ENCODE measurements at regions not wholly inside any gene's neighbourhood (a gene's known extent, or its start where the extent isn't known, plus 50 kb on each side); places are given as distances from the start of the nearest gene placed in this dataset.
A peak's percentile ranks its signal among the peaks of the same experiment; 100 is the strongest.

DNA sequence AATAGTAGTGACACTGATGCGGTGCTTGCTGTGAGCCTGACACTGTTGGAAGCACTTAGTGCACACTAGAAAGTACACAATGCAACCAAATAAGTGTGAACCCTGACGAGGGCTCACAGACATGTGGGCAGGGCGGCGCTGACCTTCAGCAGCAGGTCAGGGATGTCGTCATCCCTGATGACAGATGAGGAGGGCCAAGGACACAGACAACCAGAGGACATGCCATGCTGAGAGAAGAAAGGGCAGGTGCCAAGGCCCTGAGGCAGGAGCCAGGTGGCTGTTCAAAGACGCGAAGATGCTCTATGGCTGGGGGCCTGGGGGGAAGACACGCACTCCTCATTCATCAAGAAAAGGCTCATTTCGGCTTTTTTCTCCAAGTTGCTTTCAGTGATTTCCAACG lies 176.4 kb upstream of the CST7 start:
- no peaks in the 10 kb centered on the region for H3K27me3 ChIP-seq (ENCODE audit: control insufficient read depth, insufficient read depth, low read length)
- no peak for DNase-seq
- H3K36me3 ChIP-seq (replicated peaks; ENCODE audit: control insufficient read depth, insufficient read depth, low read length): no peaks in the 10 kb centered on the region
- no peak overlapping the region for H3K4me3 ChIP-seq (ENCODE audit: insufficient read depth, low read depth, low read length)

DNA sequence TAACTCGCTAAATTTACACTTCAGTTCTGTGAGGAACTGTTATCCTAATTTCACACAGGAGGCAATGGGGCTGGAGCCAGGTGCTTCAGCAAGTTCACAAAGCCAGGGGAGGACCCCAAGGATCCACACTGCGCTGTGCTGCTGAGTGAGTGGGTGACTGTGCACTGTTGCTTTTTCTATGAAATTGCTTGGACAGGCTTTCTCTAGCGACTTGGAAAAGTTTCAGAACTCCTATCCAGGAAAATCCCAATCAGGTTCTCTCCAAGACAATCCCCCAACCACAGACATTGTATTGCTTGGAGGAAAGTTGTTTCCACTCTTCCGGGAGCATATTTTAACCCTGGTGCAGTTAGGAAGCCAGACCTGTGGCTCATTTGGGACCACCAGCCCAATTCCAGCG lies 175.9 kb upstream of the CST7 start:
- no peaks in the 10 kb centered on the region for H3K27me3 ChIP-seq (ENCODE audit: control insufficient read depth, insufficient read depth, low read length)
- H3K36me3 ChIP-seq (replicated peaks; ENCODE audit: control insufficient read depth, insufficient read depth, low read length): no peaks in the 10 kb centered on the region
- DNase-seq: no peak
- no peak overlapping the region for H3K4me3 ChIP-seq (ENCODE audit: insufficient read depth, low read depth, low read length)

DNA sequence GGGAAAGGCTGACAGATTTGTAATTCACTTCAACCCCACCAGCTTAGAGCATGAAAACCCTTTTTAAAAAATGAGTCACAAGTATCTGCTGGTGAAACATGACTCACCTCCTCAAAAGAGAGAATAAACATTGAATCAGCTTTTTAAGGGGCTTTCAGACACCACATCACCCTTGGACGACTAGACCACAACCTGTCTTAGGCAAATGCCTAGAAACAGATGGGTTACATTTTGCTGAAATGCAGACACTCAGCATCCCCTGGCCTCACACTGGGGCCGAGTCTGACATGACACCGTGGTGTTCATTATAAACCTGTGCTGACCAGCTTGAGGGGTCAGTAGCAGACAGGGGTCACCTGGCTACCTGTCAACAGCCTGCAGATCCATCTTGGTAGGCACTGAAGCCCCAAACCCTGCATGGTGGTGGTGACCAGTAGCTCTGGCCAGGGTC lies 175.3 kb upstream of the CST7 start:
- Histone ChIP-seq H3K27me3 (ENCODE audit: control insufficient read depth, insufficient read depth, low read length) (no peaks in the 10 kb centered on the region), H3K4me3 (ENCODE audit: insufficient read depth, low read depth, low read length) (no peak overlapping the region), H3K36me3 (replicated peaks; ENCODE audit: control insufficient read depth, insufficient read depth, low read length) (no peaks in the 10 kb centered on the region)
- no peak for DNase-seq

DNA sequence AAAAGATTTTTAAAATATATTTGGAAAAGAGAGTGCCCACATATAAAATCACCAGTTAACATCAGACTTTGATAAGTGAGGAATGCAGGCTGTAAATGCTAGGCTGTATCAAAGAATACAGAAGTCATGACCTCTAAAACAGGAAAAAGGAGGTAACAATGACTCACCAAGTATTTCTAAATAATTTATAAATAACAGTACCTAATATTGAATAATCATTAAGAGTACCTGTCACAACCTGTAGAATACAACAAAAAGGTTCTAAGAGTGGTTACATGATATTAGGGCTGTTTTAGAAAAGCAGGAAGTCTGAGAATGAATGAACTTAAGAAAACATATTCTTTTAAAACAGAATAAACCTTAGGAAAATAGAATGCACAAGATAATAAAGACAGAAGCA lies 173.1 kb upstream of the CST7 start:
- Histone ChIP-seq H3K27me3 (ENCODE audit: control insufficient read depth, insufficient read depth, low read length) (no peaks in the 10 kb centered on the region), H3K36me3 (replicated peaks; ENCODE audit: control insufficient read depth, insufficient read depth, low read length) (no peaks in the 10 kb centered on the region), H3K4me3 (ENCODE audit: insufficient read depth, low read depth, low read length) (no peak overlapping the region)
- DNase-seq: no peak

GRCh38 chr20:24776755-24777271 lies 172.3 kb upstream of the CST7 start:
- Histone ChIP-seq H3K4me3 (ENCODE audit: insufficient read depth, low read depth, low read length) (no peak overlapping the region), H3K27me3 (ENCODE audit: control insufficient read depth, insufficient read depth, low read length) (no peaks in the 10 kb centered on the region), H3K36me3 (replicated peaks; ENCODE audit: control insufficient read depth, insufficient read depth, low read length) (no peaks in the 10 kb centered on the region)
- no peak for DNase-seq

GRCh38 chr20:24777746-24778145 lies 171.3 kb upstream of the CST7 start:
- Histone ChIP-seq H3K4me3 (ENCODE audit: insufficient read depth, low read depth, low read length) (no peak overlapping the region), H3K27me3 (ENCODE audit: control insufficient read depth, insufficient read depth, low read length) (no peaks in the 10 kb centered on the region), H3K36me3 (replicated peaks; ENCODE audit: control insufficient read depth, insufficient read depth, low read length) (no peaks in the 10 kb centered on the region)
- DNase-seq: no peak

DNA sequence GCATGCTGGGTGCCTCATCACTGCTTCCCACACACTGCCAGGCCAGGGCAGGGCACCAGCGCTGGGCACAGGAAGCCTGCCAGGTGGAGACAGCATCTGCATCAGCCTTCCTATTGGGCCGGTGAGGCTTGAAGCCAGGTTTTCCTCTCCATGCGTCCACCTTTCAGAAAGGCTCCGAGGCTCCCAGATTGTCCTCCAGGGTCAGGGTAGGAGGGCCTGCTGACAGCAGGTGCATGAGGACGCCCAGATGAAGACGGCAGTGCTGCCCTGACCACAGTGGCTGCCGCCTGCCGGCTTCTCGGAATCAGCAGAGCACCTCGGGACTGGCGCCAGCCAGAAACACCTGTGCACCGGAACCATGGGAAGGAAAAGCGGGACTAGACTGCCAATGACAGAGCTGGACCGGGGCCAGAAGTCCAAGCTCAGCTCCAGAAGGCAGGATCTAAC lies 170.5 kb upstream of the CST7 start:
- Histone ChIP-seq H3K4me3 (ENCODE audit: insufficient read depth, low read depth, low read length) (no peak overlapping the region), H3K36me3 (replicated peaks; ENCODE audit: control insufficient read depth, insufficient read depth, low read length) (no peaks in the 10 kb centered on the region), H3K27me3 (ENCODE audit: control insufficient read depth, insufficient read depth, low read length) (no peaks in the 10 kb centered on the region)
- DNase-seq: no peak

DNA sequence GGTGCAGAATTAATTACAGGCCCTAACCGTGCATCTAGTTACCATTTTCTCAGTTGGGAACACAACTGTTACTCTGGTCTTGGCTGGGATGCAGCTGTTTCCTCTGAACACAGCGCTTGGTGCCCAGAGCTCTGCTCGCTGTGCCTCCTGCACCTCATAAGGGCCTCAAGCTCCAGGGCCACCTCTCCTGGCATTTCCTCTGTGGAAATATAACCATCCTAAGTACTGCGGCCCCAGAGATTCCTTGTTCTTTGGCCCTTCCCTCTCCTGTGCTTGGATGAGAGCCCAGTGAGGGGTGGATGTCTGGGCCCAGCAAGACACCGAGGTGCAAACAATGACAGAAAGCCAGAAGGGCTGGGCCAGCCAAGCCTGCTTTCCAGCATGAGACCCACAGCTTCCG lies 169.9 kb upstream of the CST7 start:
- no peak for DNase-seq

DNA sequence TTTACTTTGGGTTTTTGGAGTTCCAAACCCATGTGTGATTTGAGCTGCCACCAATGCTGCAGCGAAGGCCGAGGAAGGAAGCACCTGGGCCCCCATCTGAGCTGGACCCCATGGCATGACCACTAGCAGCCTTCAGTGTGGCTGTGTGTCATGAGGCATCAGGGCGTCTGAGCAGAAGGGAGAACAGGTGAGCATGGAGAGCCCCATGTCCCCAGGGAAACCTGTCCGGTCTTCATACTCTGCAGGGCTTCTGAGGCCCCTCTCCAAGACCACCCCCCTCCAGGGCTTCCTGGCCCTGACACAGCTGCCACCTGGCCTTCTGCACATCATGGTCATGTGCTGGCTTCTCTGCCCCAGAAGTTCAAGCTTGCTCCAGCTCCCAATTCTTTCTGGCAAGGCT lies 169.1 kb upstream of the CST7 start:
- DNase-seq: no peak
- Histone ChIP-seq H3K4me3 (ENCODE audit: insufficient read depth, low read depth, low read length) (no peak overlapping the region), H3K27me3 (ENCODE audit: control insufficient read depth, insufficient read depth, low read length) (no peaks in the 10 kb centered on the region), H3K36me3 (replicated peaks; ENCODE audit: control insufficient read depth, insufficient read depth, low read length) (no peaks in the 10 kb centered on the region)

More for the DNA sequence above, 169.9 kb upstream of the CST7 start:
- H3K4me3 ChIP-seq (ENCODE audit: insufficient read depth, low read depth, low read length): no peak overlapping the region
- no peaks in the 10 kb centered on the region for H3K27me3 ChIP-seq (ENCODE audit: control insufficient read depth, insufficient read depth, low read length)
- no peaks in the 10 kb centered on the region for H3K36me3 ChIP-seq (replicated peaks; ENCODE audit: control insufficient read depth, insufficient read depth, low read length)

GRCh38 chr20:24780674-24781417 lies 168.2 kb upstream of the CST7 start:
- DNase-seq: no peak
- Histone ChIP-seq H3K4me3 (ENCODE audit: insufficient read depth, low read depth, low read length) (no peak overlapping the region), H3K27me3 (ENCODE audit: control insufficient read depth, insufficient read depth, low read length) (no peaks in the 10 kb centered on the region), H3K36me3 (replicated peaks; ENCODE audit: control insufficient read depth, insufficient read depth, low read length) (no peaks in the 10 kb centered on the region)

DNA sequence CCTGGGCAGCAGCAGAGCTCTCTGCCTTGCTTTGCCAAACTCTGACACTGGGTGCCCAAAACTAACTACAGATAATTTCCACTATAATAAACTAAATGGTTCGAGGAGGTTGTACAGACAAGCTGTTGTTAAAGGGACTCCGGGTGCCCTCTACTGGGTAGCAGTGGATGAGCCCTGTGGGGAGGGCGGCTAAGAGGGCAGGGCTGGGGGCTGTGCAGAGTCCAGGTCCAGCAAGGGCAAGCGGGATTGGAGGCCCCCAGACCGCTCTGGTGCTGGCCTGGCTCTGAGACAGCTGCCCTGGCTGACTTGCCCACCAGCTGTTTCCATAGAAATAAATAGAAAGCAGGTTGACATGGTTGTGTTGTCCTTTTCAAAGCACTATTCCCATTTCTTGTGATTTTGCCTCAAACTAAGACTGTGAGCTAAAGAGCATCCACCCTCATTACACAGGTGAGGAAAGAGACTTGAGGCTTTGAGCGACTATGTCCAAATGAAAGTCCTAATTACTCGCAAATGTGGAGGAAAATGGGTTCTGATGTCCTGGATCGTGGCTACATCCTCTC lies 167.6 kb upstream of the CST7 start:
- Histone ChIP-seq H3K4me3 (ENCODE audit: insufficient read depth, low read depth, low read length) (no peak overlapping the region), H3K27me3 (ENCODE audit: control insufficient read depth, insufficient read depth, low read length) (no peaks in the 10 kb centered on the region), H3K36me3 (replicated peaks; ENCODE audit: control insufficient read depth, insufficient read depth, low read length) (no peaks in the 10 kb centered on the region)
- peak; percentile 81 for DNase-seq

- H3K36me3 ChIP-seq (replicated peaks; ENCODE audit: control insufficient read depth, insufficient read depth, low read length): no peaks in the 10 kb centered on the region
- no peak overlapping the region for H3K4me3 ChIP-seq (ENCODE audit: insufficient read depth, low read depth, low read length)
- DNase-seq: no peak
- no peaks in the 10 kb centered on the region for H3K27me3 ChIP-seq (ENCODE audit: control insufficient read depth, insufficient read depth, low read length)
Observed at GRCh38 chr20:24782301-24782700, 166.8 kb upstream of the CST7 start.

DNA sequence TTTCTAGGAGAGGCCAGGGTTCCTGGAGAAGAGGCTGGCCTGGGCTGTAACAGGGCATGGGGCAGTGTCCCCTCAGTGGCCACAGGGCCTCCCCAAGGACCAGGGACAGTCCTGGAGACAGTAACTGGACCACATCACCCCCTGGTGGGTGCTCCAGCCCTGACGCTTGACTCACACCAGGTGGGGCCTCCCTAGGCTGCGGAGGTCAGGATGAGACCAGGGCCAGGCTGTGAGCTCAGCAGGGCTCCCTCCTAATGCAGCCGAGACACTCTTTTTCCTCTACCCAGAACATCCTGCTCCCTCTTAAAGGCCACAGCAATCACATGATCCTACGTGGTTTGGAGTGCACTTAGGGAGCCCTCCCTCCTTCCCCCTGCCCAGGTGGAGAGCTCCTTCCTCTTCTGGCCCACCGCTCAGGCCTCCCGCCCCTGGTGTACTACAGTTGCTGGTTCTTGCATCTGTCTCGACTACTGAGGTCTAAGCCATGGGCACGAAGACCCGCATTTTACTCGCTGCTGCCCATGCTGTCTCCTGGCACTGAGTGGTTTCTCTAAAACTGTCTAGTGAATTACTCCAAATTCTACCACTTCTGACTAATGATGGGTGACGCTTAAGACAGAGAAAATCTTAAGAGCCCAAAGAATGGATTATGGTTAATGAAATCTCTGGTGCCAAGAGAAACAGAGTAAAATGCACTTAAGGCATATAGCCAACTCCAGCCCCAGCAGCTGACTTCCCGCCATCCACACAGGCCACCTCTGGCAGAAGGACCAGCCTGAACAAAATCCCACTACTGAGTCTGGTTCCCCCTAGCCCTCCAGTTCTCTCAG lies 166.1 kb upstream of the CST7 start:
- no peaks in the 10 kb centered on the region for H3K36me3 ChIP-seq (replicated peaks; ENCODE audit: control insufficient read depth, insufficient read depth, low read length)
- H3K27me3 ChIP-seq (ENCODE audit: control insufficient read depth, insufficient read depth, low read length): no peaks in the 10 kb centered on the region
- no peak overlapping the region for H3K4me3 ChIP-seq (ENCODE audit: insufficient read depth, low read depth, low read length)
- DNase-seq: no peak

DNA sequence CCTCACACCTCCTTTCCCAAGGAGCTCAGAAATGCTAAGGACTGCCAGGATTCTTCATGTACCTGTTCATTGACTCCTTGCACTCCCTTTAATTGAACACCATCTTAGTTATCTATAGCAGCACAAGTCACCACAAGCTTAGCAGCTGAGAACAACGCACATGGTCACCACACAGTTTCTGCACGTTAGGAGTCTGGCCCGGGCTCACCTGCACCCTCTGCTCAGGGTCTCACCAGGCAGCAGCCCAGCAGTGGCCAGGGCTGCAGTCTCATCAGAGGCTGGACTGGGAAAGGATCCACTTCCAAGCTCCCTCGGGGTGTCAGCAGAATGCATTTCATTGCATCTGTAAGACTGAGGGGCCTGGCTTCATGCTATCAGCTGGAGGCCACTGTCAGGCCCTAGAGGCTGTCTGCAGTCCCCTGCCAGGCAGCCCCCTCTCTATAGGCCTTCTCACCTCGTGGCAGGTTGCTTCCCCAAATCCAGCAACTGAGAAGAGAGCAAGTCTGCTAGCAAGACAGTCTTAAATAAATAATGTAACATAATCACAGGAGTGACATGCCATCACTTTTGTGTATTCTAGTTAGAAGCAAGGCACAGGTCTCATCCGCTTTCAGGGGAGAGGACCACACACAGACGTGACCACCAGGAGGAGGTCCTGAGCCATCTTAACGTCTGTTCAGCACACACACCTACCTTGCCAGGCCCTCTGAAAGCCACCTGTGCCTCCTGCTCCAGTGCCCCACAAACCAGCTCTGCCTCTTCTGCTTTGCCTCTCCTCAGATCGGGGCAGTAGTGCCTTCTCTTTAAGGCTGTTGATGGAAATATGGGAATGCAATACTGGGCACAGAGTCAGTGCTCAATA lies 165.2 kb upstream of the CST7 start:
- DNase-seq: peak; percentile 82
- no peaks in the 10 kb centered on the region for H3K36me3 ChIP-seq (replicated peaks; ENCODE audit: control insufficient read depth, insufficient read depth, low read length)
- H3K27me3 ChIP-seq (ENCODE audit: control insufficient read depth, insufficient read depth, low read length): no peaks in the 10 kb centered on the region
- no peak overlapping the region for H3K4me3 ChIP-seq (ENCODE audit: insufficient read depth, low read depth, low read length)
